Activated T-cell treated with anti-CD3 and anti-CD28 coated beads, Interleukin-2, amount 50 U/mL, for 24 hours (primary cell): ENCODE measurements at regions not wholly inside any gene's neighbourhood (a gene's known extent, or its start where the extent isn't known, plus 50 kb on each side); places are given as distances from the start of the nearest gene placed in this dataset.

ENCODE experiments used
- DNase-seq: peaks from one replicate; pipeline ENCODE4 v3.0.0-alpha.2; 2020
- H3K27ac Mint-ChIP-seq: 2 replicates; pipeline ENCODE4 v1.8.0; 2020; ENCODE audit warnings: mild to moderate bottlenecking, mixed read lengths
- H3K27me3 Mint-ChIP-seq: 2 replicates; pipeline ENCODE4 v1.8.0; 2020; ENCODE audit warnings: mixed read lengths
- H3K36me3 Mint-ChIP-seq: 2 replicates; pipeline ENCODE4 v1.8.0; 2020; ENCODE audit warnings: low read depth, mixed read lengths
- H3K4me1 Mint-ChIP-seq: 2 replicates; pipeline ENCODE4 v1.8.0; 2020; ENCODE audit warnings: low read depth, mixed read lengths
- H3K4me3 Mint-ChIP-seq: 2 replicates; pipeline ENCODE4 v1.8.0; 2020; ENCODE audit warnings: mild to moderate bottlenecking, moderate library complexity, mixed read lengths
- H3K9me3 Mint-ChIP-seq: 2 replicates; pipeline ENCODE4 v1.8.0; 2020; ENCODE audit warnings: mixed read lengths

DNA sequence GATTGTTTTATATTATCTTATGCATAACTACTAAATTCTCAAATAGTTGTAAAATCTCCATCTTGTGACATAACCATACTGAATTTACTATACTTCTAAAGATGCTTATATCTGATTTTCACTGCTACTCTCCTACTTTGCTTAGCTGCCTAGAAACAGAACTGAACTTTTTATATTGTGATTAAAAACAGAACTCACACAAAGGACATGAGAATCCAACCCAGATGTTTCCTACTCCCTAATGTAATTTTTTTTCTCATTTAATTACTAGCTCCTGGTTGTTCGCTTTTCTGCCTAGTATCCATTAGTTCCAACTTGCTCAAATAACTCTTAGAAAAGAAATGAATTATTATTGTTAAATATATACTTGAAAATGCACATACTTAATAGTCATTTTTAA lies 283.5 kb upstream of the ACTRT1 start:
- H3K27me3 Mint-ChIP-seq = peaks cover 8% of the 10 kb centered on the region
- no peak overlapping the region for H3K27ac Mint-ChIP-seq
- no peaks in the 10 kb centered on the region for H3K9me3 Mint-ChIP-seq
- H3K36me3 Mint-ChIP-seq = no peaks in the 10 kb centered on the region
- no peak for DNase-seq
- H3K4me1 Mint-ChIP-seq = no peaks in the 10 kb centered on the region
- no peak overlapping the region for H3K4me3 Mint-ChIP-seq

DNA sequence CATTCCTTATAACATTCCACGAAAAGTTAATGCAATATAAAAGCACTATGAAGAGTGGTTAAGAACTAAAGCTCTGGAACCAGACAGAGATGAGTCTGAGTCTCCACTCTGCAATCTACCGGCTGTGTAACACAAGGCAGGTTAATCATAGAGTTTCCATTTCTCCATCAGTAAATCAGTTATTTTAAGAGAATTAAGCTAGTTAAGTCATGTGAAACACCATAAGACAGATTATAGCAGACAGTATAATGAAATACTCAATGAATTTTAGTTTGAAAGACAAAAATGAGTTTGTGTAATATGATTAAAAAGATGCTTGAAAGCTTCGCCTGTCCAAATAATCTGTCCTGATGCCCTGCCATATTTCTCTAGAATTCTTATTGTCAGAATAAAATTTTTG lies 282.6 kb upstream of the ACTRT1 start:
- no peak overlapping the region for H3K27ac Mint-ChIP-seq

GRCh38 chrX:128310912-128311311 lies 258.7 kb upstream of the ACTRT1 start:
- Mint-ChIP-seq H3K27ac (no peak overlapping the region), H3K36me3 (no peaks in the 10 kb centered on the region), H3K9me3 (peaks cover 5% of the 10 kb centered on the region), H3K27me3 (peaks cover 4% of the 10 kb centered on the region), H3K4me3 (no peak overlapping the region), H3K4me1 (no peaks in the 10 kb centered on the region)
- no peak for DNase-seq

More for the DNA sequence above, 282.6 kb upstream of the ACTRT1 start:
- Mint-ChIP-seq H3K4me1 (no peaks in the 10 kb centered on the region), H3K36me3 (no peaks in the 10 kb centered on the region), H3K9me3 (no peaks in the 10 kb centered on the region), H3K4me3 (no peak overlapping the region), H3K27me3 (peaks cover 8% of the 10 kb centered on the region)
- DNase-seq = no peak

GRCh38 chrX:128309311-128309710 lies 257.1 kb upstream of the ACTRT1 start:
- H3K4me1 Mint-ChIP-seq = no peaks in the 10 kb centered on the region
- H3K27me3 Mint-ChIP-seq = no peaks in the 10 kb centered on the region
- no peak overlapping the region for H3K4me3 Mint-ChIP-seq
- no peaks in the 10 kb centered on the region for H3K36me3 Mint-ChIP-seq
- H3K9me3 Mint-ChIP-seq = peaks cover 5% of the 10 kb centered on the region
- no peak overlapping the region for H3K27ac Mint-ChIP-seq
- no peak for DNase-seq

- Mint-ChIP-seq H3K36me3 (no peaks in the 10 kb centered on the region), H3K27ac (no peak overlapping the region), H3K4me1 (no peaks in the 10 kb centered on the region), H3K4me3 (no peak overlapping the region), H3K27me3 (no peaks in the 10 kb centered on the region), H3K9me3 (no peaks in the 10 kb centered on the region)
- no peak for DNase-seq
Observed at GRCh38 chrX:128294198-128294597, 242.0 kb upstream of the ACTRT1 start.

DNA sequence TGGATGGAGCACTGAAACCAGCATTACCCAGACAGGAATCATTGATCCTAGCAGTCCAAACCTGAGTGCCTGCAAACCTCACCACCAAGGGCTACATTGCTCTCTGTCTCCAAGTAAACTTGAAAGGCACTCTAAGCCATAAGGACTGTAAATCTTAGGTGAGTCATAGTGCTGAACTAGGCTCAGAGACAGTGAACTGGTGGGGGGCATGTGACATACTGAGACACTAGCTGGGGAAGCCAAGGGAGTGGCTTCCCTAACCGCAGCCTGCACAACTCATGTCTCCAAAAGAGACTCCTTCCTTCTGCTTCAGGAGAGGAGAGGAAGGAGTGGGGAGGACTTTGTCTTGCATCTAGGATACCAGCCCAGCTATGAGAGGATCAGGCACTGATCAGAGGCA lies 235.5 kb upstream of the ACTRT1 start:
- Mint-ChIP-seq H3K9me3 (no peaks in the 10 kb centered on the region), H3K27me3 (peaks cover 7% of the 10 kb centered on the region), H3K36me3 (no peaks in the 10 kb centered on the region), H3K27ac (no peak overlapping the region), H3K4me3 (no peak overlapping the region), H3K4me1 (no peaks in the 10 kb centered on the region)
- DNase-seq = no peak

- Mint-ChIP-seq H3K4me1 (no peaks in the 10 kb centered on the region), H3K9me3 (no peaks in the 10 kb centered on the region), H3K27ac (no peak overlapping the region), H3K36me3 (no peaks in the 10 kb centered on the region), H3K4me3 (no peak overlapping the region), H3K27me3 (no peaks in the 10 kb centered on the region)
- DNase-seq = no peak
Observed at GRCh38 chrX:128250621-128251020, 198.4 kb upstream of the ACTRT1 start.

DNA sequence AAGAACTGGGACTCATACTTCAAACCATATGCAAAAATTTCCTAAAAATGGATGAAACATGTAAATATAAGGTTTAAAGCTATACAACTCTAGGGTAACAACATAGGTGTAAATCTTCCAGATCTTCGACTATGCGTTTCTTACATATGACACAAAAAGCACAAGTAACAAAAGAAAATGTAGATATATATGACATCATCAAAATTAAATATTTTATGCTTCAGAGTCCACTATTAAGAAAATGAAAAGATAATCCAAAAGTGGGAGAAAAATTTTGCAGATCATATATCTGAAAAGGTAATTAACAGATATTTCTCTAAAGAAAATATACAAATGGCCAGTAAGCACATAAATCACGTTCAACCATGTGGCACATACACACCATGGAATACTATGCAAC lies 164.2 kb upstream of the ACTRT1 start:
- no peak overlapping the region for H3K27ac Mint-ChIP-seq
- H3K9me3 Mint-ChIP-seq = peaks cover 14% of the 10 kb centered on the region
- H3K4me3 Mint-ChIP-seq = no peak overlapping the region
- H3K27me3 Mint-ChIP-seq = no peaks in the 10 kb centered on the region
- no peaks in the 10 kb centered on the region for H3K36me3 Mint-ChIP-seq
- no peaks in the 10 kb centered on the region for H3K4me1 Mint-ChIP-seq
- DNase-seq = no peak

- DNase-seq = no peak
- Mint-ChIP-seq H3K27me3 (no peaks in the 10 kb centered on the region), H3K4me3 (no peak overlapping the region), H3K9me3 (peaks cover 5% of the 10 kb centered on the region), H3K4me1 (no peaks in the 10 kb centered on the region), H3K36me3 (no peaks in the 10 kb centered on the region), H3K27ac (no peak overlapping the region)
Observed at GRCh38 chrX:128165884-128166408, 113.7 kb upstream of the ACTRT1 start.

DNA sequence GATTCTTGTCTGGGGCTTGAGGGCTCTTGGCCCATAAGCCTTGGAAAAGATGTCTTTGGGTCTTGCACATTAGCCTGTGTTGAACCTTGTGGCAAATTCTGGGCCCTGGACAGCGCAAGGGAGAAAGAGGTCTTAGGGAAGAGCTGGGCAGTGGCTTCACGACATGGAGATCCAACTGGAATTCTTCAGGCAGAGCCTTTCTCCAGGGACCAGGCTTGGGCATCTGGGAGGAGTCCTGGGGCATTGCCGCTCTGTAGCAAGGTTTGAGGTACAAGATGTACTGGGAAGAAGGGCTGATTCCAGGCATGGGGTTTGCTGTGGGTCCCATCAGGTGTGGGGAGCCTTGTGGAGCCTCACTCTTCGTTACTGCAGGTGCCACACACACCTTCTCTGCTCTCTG lies 104.0 kb upstream of the ACTRT1 start:
- no peaks in the 10 kb centered on the region for H3K4me1 Mint-ChIP-seq
- no peaks in the 10 kb centered on the region for H3K27me3 Mint-ChIP-seq
- no peak for DNase-seq
- H3K9me3 Mint-ChIP-seq = peaks cover 5% of the 10 kb centered on the region
- H3K36me3 Mint-ChIP-seq = no peaks in the 10 kb centered on the region
- H3K27ac Mint-ChIP-seq = no peak overlapping the region
- no peak overlapping the region for H3K4me3 Mint-ChIP-seq

DNA sequence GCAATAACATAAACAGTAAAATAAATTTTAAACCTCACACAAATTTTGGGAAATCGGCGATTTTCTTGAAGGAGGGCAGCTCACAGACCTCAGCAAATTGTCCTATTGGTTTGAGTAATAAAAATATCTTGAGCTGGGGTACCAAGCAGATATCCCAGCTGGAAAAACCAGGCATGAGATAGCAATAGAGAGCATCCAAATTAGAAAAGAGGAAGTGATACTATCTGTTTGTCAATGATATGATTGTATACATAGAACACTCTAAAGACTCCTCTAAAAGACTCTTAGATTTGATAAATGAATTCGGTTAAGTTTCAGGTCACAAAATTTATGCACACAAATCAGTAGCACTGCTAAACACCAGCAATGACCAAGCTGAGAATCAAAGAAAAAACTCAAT lies 90.5 kb upstream of the ACTRT1 start:
- Mint-ChIP-seq H3K4me3 (no peak overlapping the region), H3K36me3 (no peaks in the 10 kb centered on the region), H3K9me3 (peaks cover 4% of the 10 kb centered on the region), H3K27me3 (no peaks in the 10 kb centered on the region), H3K4me1 (no peaks in the 10 kb centered on the region), H3K27ac (no peak overlapping the region)
- no peak for DNase-seq

DNA sequence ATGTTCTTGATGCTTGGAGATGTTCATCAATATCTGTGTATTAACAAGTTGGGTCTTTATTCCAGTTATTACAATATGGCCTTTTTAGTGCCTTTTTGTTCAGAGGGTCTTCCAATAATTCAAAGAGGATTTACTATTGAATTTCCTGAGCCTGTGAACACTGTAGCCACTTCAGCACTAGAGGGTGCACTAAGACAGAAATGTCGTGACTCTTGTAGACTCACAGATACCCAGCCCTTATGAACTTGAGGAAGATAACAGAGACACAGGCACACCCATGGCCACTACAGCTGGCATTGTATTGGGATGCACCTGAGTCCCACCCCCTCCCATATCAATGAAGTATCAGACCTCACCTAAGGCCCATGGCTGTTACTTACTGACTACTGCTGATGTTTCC lies 54.4 kb upstream of the ACTRT1 start:
- no peak for DNase-seq
- H3K27ac Mint-ChIP-seq = no peak overlapping the region
- no peaks in the 10 kb centered on the region for H3K9me3 Mint-ChIP-seq
- peaks cover 14% of the 10 kb centered on the region for H3K27me3 Mint-ChIP-seq
- no peak overlapping the region for H3K4me3 Mint-ChIP-seq
- no peaks in the 10 kb centered on the region for H3K4me1 Mint-ChIP-seq
- H3K36me3 Mint-ChIP-seq = no peaks in the 10 kb centered on the region

- Mint-ChIP-seq H3K27me3 (peaks cover 6% of the 10 kb centered on the region), H3K4me3 (no peak overlapping the region), H3K9me3 (no peaks in the 10 kb centered on the region), H3K36me3 (no peaks in the 10 kb centered on the region), H3K27ac (no peak overlapping the region), H3K4me1 (no peaks in the 10 kb centered on the region)
- no peak for DNase-seq
Observed at GRCh38 chrX:128105659-128106058, 53.5 kb upstream of the ACTRT1 start.
